ENCODE measurements at regions not wholly inside any gene's neighbourhood (a gene's known extent, or its start where the extent isn't known, plus 50 kb on each side); places are given as distances from the start of the nearest gene placed in this dataset.

- TF ChIP-seq CTCF (IDR thresholded peaks at IDR 0.05), result no peak
- no peak for TF ChIP-seq ZFX (IDR thresholded peaks at IDR 0.05; ENCODE audit: borderline replicate concordance)
These were observed 51.0 kb upstream of the OSBPL3 start for GRCh38 chr7:25031007-25031406.
